GM21360 (cell line): ENCODE measurements at regions not wholly inside any gene's neighbourhood (a gene's known extent, or its start where the extent isn't known, plus 50 kb on each side); places are given as distances from the start of the nearest gene placed in this dataset.
"Not testable (repeated sequence)": the region's sequence is repeated elsewhere in the genome, so short reads cannot be mapped to it uniquely, and the experiment has no call there.

ENCODE experiments used
- ATAC-seq: cut with Tn5 transposase; IDR thresholded peaks from one replicate; pipeline ENCODE4 v1.9.1; 2021; ENCODE audit warnings: mild to moderate bottlenecking, moderate library complexity; ENCODE audit not compliant: unreplicated experiment

GRCh38 chr10:10667466-10667865, 350.2 kb upstream of the CELF2 start:
- ATAC-seq: no peak

GRCh38 chr10:10676972-10677371, 340.7 kb upstream of the CELF2 start:
- ATAC-seq: no peak

- ATAC-seq: peak; percentile 84
Measured at GRCh38 chr10:10677479-10677878, 340.2 kb upstream of the CELF2 start.

- ATAC-seq: no peak
Measured at GRCh38 chr10:10680496-10680895, 337.2 kb upstream of the CELF2 start.

- ATAC-seq: no peak
Measured at GRCh38 chr10:10684972-10685371, 332.7 kb upstream of the CELF2 start.

GRCh38 chr10:10685566-10685965, 332.1 kb upstream of the CELF2 start:
- ATAC-seq: peak; percentile 83

GRCh38 chr10:10687751-10688150, 329.9 kb upstream of the CELF2 start:
- ATAC-seq: no peak

- no peak for ATAC-seq
Measured at GRCh38 chr10:10699427-10699826, 318.2 kb upstream of the CELF2 start.

GRCh38 chr10:10701084-10701611, 316.5 kb upstream of the CELF2 start:
- no peak for ATAC-seq

- ATAC-seq: no peak
Measured at GRCh38 chr10:10702211-10702610, 315.5 kb upstream of the CELF2 start.

GRCh38 chr10:10703382-10703781, 314.3 kb upstream of the CELF2 start:
- ATAC-seq: no peak

GRCh38 chr10:10712155-10712704, 305.4 kb upstream of the CELF2 start:
- no peak for ATAC-seq

- ATAC-seq: no peak
Measured at GRCh38 chr10:10714327-10714726, 303.3 kb upstream of the CELF2 start.

GRCh38 chr10:10716972-10717371, 300.7 kb upstream of the CELF2 start:
- no peak for ATAC-seq

GRCh38 chr10:10722422-10722821, 295.2 kb upstream of the CELF2 start:
- ATAC-seq: no peak

- no peak for ATAC-seq
Measured at GRCh38 chr10:10725196-10725595, 292.5 kb upstream of the CELF2 start.

- no peak for ATAC-seq
Measured at GRCh38 chr10:10726101-10726500, 291.6 kb upstream of the CELF2 start.

- not testable (repeated sequence) for ATAC-seq
Measured at GRCh38 chr10:10727411-10727810, 290.3 kb upstream of the CELF2 start.

GRCh38 chr10:10727812-10728211, 289.9 kb upstream of the CELF2 start:
- no peak for ATAC-seq

- no peak for ATAC-seq
Measured at GRCh38 chr10:10730471-10731043, 287.1 kb upstream of the CELF2 start.

- no peak for ATAC-seq
Measured at GRCh38 chr10:10731366-10731765, 286.3 kb upstream of the CELF2 start.

GRCh38 chr10:10734356-10735064, 283.2 kb upstream of the CELF2 start:
- no peak for ATAC-seq
